Liver (tissue), 3 donors: ENCODE measurements at regions not wholly inside any gene's neighbourhood (a gene's known extent, or its start where the extent isn't known, plus 50 kb on each side); places are given as distances from the start of the nearest gene placed in this dataset.

Source experiments
- EGR1 ChIP-seq, 2 donors: IDR thresholded peaks; 2 replicates each; pipeline ENCODE4 v1.6.1; 2016 to 2018; ENCODE audit warnings: antibody characterized with exemption in 2 of 2, low read depth in 2 of 2
- FOXA1 ChIP-seq: IDR thresholded peaks from 2 replicates; pipeline ENCODE4 v1.6.1; 2016; ENCODE audit warnings: antibody characterized with exemption
- GABPA ChIP-seq, 2 donors: IDR thresholded peaks in 1 of 2; conservative IDR thresholded peaks in 1 of 2; 2 replicates each; pipeline ENCODE4 v1.6.1; 2016; ENCODE audit warnings: antibody characterized with exemption in 2 of 2, mild to moderate bottlenecking in 1 of 2, moderate library complexity in 1 of 2
- JUND ChIP-seq, 2 donors: IDR thresholded peaks; 2 replicates each; pipeline ENCODE4 v1.6.1; 2016; ENCODE audit warnings: antibody characterized with exemption in 2 of 2
- MAX ChIP-seq: IDR thresholded peaks from 2 replicates; pipeline ENCODE4 v1.6.1; 2016; ENCODE audit warnings: antibody characterized with exemption
- RAD21 ChIP-seq, 2 donors: IDR thresholded peaks; 2 replicates each; pipeline ENCODE4 v1.6.1; 2016; ENCODE audit warnings: antibody characterized with exemption in 2 of 2, mild to moderate bottlenecking in 2 of 2
- RXRA ChIP-seq, 2 donors: IDR thresholded peaks; 2 replicates each; pipeline ENCODE4 v1.6.1; 2017 to 2018; ENCODE audit warnings: antibody characterized with exemption in 2 of 2, mild to moderate bottlenecking in 1 of 2
- SP1 ChIP-seq: IDR thresholded peaks from 2 replicates; pipeline ENCODE4 v1.6.1; 2018; ENCODE audit warnings: antibody characterized with exemption, mild to moderate bottlenecking
- TAF1 ChIP-seq: conservative IDR thresholded peaks from 2 replicates; pipeline ENCODE4 v1.6.1; 2016; ENCODE audit warnings: antibody characterized with exemption, mild to moderate bottlenecking
- TF ChIP-seq, protein P1 (sequence below): IDR thresholded peaks from 2 replicates; pipeline ENCODE4 v1.6.1; 2016; ENCODE audit warnings: antibody characterized with exemption
- TF ChIP-seq, protein P2 (sequence below): fragments of 150-350 bp; IDR thresholded peaks from 2 replicates; pipeline ENCODE4 v1.5.1; 2017; ENCODE audit warnings: improper control_type of control experiment, low read depth, low read length; ENCODE audit not compliant: missing input control
- TF ChIP-seq, protein P3 (sequence below): IDR thresholded peaks from 2 replicates; pipeline ENCODE4 v1.6.1; 2016; ENCODE audit warnings: antibody characterized with exemption, mild to moderate bottlenecking
- TF ChIP-seq, protein P4 (sequence below): IDR thresholded peaks from 2 replicates; pipeline ENCODE4 v1.6.1; 2016; ENCODE audit warnings: antibody characterized with exemption
- donor health status: healthy.
- donor health status: healthy.

DNA sequence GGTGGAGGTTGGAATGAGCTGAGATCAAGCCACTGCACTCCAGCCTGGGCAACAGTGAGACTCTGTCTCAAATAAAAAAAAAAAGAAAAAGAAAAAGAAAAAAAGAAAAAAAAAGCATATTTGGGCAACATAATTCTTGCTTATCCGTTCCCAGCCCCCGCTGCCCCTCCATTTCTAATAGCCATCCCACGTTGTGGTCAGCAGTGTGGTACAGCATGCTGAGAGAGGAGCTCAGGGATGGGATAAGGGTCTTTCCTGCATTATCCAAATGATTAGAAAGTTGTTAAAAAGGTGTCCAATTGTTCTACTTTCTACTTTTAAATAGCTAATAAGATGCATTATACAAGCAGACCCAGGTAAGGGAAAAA is 104.9 kb upstream of the ZNF92 start:
- TF ChIP-seq, protein P1, sequence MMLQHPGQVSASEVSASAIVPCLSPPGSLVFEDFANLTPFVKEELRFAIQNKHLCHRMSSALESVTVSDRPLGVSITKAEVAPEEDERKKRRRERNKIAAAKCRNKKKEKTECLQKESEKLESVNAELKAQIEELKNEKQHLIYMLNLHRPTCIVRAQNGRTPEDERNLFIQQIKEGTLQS = no peak
- TF ChIP-seq, protein P2, sequence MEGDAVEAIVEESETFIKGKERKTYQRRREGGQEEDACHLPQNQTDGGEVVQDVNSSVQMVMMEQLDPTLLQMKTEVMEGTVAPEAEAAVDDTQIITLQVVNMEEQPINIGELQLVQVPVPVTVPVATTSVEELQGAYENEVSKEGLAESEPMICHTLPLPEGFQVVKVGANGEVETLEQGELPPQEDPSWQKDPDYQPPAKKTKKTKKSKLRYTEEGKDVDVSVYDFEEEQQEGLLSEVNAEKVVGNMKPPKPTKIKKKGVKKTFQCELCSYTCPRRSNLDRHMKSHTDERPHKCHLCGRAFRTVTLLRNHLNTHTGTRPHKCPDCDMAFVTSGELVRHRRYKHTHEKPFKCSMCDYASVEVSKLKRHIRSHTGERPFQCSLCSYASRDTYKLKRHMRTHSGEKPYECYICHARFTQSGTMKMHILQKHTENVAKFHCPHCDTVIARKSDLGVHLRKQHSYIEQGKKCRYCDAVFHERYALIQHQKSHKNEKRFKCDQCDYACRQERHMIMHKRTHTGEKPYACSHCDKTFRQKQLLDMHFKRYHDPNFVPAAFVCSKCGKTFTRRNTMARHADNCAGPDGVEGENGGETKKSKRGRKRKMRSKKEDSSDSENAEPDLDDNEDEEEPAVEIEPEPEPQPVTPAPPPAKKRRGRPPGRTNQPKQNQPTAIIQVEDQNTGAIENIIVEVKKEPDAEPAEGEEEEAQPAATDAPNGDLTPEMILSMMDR = no peak
- no peak for TF ChIP-seq TAF1
- no peak for TF ChIP-seq MAX
- no peak for TF ChIP-seq JUND (IDR thresholded peaks at IDR 0.05)
- TF ChIP-seq, protein P3, sequence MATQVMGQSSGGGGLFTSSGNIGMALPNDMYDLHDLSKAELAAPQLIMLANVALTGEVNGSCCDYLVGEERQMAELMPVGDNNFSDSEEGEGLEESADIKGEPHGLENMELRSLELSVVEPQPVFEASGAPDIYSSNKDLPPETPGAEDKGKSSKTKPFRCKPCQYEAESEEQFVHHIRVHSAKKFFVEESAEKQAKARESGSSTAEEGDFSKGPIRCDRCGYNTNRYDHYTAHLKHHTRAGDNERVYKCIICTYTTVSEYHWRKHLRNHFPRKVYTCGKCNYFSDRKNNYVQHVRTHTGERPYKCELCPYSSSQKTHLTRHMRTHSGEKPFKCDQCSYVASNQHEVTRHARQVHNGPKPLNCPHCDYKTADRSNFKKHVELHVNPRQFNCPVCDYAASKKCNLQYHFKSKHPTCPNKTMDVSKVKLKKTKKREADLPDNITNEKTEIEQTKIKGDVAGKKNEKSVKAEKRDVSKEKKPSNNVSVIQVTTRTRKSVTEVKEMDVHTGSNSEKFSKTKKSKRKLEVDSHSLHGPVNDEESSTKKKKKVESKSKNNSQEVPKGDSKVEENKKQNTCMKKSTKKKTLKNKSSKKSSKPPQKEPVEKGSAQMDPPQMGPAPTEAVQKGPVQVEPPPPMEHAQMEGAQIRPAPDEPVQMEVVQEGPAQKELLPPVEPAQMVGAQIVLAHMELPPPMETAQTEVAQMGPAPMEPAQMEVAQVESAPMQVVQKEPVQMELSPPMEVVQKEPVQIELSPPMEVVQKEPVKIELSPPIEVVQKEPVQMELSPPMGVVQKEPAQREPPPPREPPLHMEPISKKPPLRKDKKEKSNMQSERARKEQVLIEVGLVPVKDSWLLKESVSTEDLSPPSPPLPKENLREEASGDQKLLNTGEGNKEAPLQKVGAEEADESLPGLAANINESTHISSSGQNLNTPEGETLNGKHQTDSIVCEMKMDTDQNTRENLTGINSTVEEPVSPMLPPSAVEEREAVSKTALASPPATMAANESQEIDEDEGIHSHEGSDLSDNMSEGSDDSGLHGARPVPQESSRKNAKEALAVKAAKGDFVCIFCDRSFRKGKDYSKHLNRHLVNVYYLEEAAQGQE = no peak
- TF ChIP-seq RAD21 (IDR thresholded peaks at IDR 0.05) = no peak
- no peak for TF ChIP-seq GABPA (IDR thresholded peaks at IDR 0.05 in 1 of 2, conservative IDR thresholded peaks at IDR 0.05 in 1 of 2)
- no peak for TF ChIP-seq FOXA1
- no peak for TF ChIP-seq SP1
- TF ChIP-seq RXRA (IDR thresholded peaks at IDR 0.05) = no peak
- TF ChIP-seq, protein P4, sequence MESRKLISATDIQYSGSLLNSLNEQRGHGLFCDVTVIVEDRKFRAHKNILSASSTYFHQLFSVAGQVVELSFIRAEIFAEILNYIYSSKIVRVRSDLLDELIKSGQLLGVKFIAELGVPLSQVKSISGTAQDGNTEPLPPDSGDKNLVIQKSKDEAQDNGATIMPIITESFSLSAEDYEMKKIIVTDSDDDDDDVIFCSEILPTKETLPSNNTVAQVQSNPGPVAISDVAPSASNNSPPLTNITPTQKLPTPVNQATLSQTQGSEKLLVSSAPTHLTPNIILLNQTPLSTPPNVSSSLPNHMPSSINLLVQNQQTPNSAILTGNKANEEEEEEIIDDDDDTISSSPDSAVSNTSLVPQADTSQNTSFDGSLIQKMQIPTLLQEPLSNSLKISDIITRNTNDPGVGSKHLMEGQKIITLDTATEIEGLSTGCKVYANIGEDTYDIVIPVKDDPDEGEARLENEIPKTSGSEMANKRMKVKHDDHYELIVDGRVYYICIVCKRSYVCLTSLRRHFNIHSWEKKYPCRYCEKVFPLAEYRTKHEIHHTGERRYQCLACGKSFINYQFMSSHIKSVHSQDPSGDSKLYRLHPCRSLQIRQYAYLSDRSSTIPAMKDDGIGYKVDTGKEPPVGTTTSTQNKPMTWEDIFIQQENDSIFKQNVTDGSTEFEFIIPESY = no peak
- TF ChIP-seq EGR1 (IDR thresholded peaks at IDR 0.05; ENCODE audit: low read depth in 2 of 2) = no peak
